Right cardiac atrium (tissue), 5 donors: ENCODE measurements at regions not wholly inside any gene's neighbourhood (a gene's known extent, or its start where the extent isn't known, plus 50 kb on each side); places are given as distances from the start of the nearest gene placed in this dataset.

Experiments
- ATAC-seq, 2 donors: fragments of 200-7000 bp; cut with Tn5 transposase; one replicate each; pipeline versions ENCODE4 v1.8.0 to v1.9.1; 2020; ENCODE audit warnings: moderate library complexity in 2 of 2, mild to moderate bottlenecking in 1 of 2
- DNase-seq, 3 donors: peaks; one replicate each; pipeline ENCODE4 v3.0.0-alpha.2; 2020
- H3K27ac ChIP-seq: one replicate; pipeline ENCODE4 v1.5.1; 2013; ENCODE audit warnings: mild to moderate bottlenecking, low read length, control low read depth, moderate library complexity
- H3K27me3 ChIP-seq: one replicate; pipeline ENCODE4 v1.6.1; 2013; ENCODE audit not compliant: control insufficient read depth, insufficient read depth
- H3K4me1 ChIP-seq: one replicate; pipeline ENCODE4 v1.6.1; 2013; ENCODE audit warnings: low read length; ENCODE audit not compliant: control insufficient read depth, insufficient read depth
- H3K4me3 ChIP-seq: one replicate; pipeline ENCODE4 v1.5.1; 2013; ENCODE audit warnings: low read length, control low read depth
- H3K9me3 ChIP-seq: one replicate; pipeline ENCODE4 v1.6.1; 2013; ENCODE audit warnings: low read length; ENCODE audit not compliant: control insufficient read depth
- WGBS: extraction: QIAGEN DNeasy Blood & Tissue Kit; methylation state at CpG from one replicate; pipeline ENCODE4 v1.1.7; 2013; 5-methylcytosine and 5-hydroxymethylcytosine counted together
- intact Hi-C, 4 donors: fragments of 100-400 bp; cut with DNase I; formaldehyde crosslinking; loops; one replicate each; pipeline versions ENCODE4 v1.11.0 to v1.14.0; 2022 to 2023
- donor health status: healthy with polysubstance abuse.
- donor health status: DM: no; HTN: yes; CAD: no.
- donor health status: DM: no; HTN: no; CAD: no.
- donor health status: DM: no; HTN: yes; CAD: no; lungs with severe emphysema.
- donor health status: DM: yes; HTN: yes; CAD: no.

- Histone ChIP-seq H3K4me3 (no peak overlapping the region), H3K9me3 (no peaks in the 10 kb centered on the region), H3K27me3 (no peaks in the 10 kb centered on the region), H3K4me1 (no peaks in the 10 kb centered on the region), H3K27ac (no peak overlapping the region)
- 91% methylated on average over 2 of the region's 2 CpGs for WGBS
- ATAC-seq (no peak), DNase-seq (no peak)
- intact Hi-C loops: loop anchor here in 1 of 4 donors (10.0 kb wide), 1 partner anchor 471 kb away; no protein-coding TSS in a partner anchor
These were observed 204.9 kb downstream of the DAD1 start for GRCh38 chr14:22384167-22384549.

- no peaks in the 10 kb centered on the region for H3K9me3 ChIP-seq
- no peak for DNase-seq
- H3K27ac ChIP-seq: no peak overlapping the region
- H3K27me3 ChIP-seq: no peaks in the 10 kb centered on the region
- ATAC-seq: no peak
- no peaks in the 10 kb centered on the region for H3K4me1 ChIP-seq
- intact Hi-C loops: loop anchor here in 1 of 4 donors (10.0 kb wide), 1 partner anchor 471 kb away; no protein-coding TSS in a partner anchor
- H3K4me3 ChIP-seq: no peak overlapping the region
- WGBS: 63% methylated on average over 8 of the region's 8 CpGs
These were observed 205.4 kb downstream of the DAD1 start for GRCh38 chr14:22383515-22384166.

DNA sequence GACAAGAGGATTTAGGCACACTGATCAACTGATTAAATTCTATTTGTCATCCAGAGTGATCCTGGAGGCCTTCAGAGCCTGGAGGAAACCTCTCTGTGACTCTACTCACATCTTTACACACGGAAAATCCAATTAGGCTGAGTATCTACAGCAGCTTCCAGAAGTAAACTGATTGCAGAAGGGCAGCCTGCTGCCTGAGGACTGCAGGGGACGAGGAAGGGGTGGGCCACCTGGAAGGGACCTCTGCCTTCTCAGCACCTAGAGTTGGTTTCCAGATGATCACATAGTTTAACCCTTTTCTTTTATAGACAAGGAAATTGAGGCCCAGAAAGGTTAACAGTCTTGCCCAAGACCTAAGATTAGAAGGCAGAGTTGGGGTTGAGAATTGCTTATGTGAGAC lies 206.1 kb downstream of the DAD1 start:
- no peak overlapping the region for H3K27ac ChIP-seq
- no peaks in the 10 kb centered on the region for H3K4me1 ChIP-seq
- 86% methylated on average over 2 of the region's 2 CpGs for WGBS
- DNase-seq: no peak
- intact Hi-C loops: loop anchor here in 1 of 4 donors (10.0 kb wide), 1 partner anchor 472 kb away; no protein-coding TSS in a partner anchor
- H3K4me3 ChIP-seq: no peak overlapping the region
- H3K27me3 ChIP-seq: no peaks in the 10 kb centered on the region
- H3K9me3 ChIP-seq: no peaks in the 10 kb centered on the region
- no peak for ATAC-seq

- no peak for ATAC-seq
- WGBS: 88% methylated on average over 1 of the region's 1 CpG
- intact Hi-C loops: loop anchor here in 1 of 4 donors (10.0 kb wide), 1 partner anchor 472 kb away; no protein-coding TSS in a partner anchor
- Histone ChIP-seq H3K27me3 (no peaks in the 10 kb centered on the region), H3K4me3 (no peak overlapping the region), H3K4me1 (no peaks in the 10 kb centered on the region), H3K9me3 (no peaks in the 10 kb centered on the region), H3K27ac (no peak overlapping the region)
- DNase-seq: no peak
These were observed 206.6 kb downstream of the DAD1 start for GRCh38 chr14:22382395-22382794.

- Histone ChIP-seq H3K27ac (no peak overlapping the region), H3K27me3 (no peaks in the 10 kb centered on the region), H3K9me3 (no peaks in the 10 kb centered on the region), H3K4me1 (no peaks in the 10 kb centered on the region), H3K4me3 (no peak overlapping the region)
- intact Hi-C loops: loop anchor here in 1 of 4 donors (10.0 kb wide), 1 partner anchor 473 kb away; no protein-coding TSS in a partner anchor
- ATAC-seq (no peak), DNase-seq (no peak)
- 95% methylated on average over 2 of the region's 2 CpGs for WGBS
These were observed 207.3 kb downstream of the DAD1 start for GRCh38 chr14:22381766-22382165.

DNA sequence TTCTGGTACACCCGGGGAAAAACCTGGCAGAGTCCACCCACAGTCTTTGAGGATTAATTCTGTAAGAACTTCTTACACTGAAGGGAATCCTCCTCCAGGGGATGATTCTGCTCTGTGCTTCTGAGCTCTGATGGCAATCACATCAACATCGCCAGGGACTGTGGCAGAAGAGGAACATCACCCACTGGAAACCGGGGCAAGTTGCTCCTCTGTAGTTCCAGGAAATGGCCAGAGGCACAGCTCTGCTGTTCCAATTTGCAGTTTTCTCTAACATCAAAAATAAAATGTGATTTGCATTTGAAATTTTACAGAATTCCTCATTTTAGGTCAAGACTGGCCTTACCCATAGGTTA lies 207.6 kb downstream of the DAD1 start:
- no peak overlapping the region for H3K4me3 ChIP-seq
- H3K27me3 ChIP-seq: no peaks in the 10 kb centered on the region
- intact Hi-C loops: loop anchor here in 1 of 4 donors (10.0 kb wide), 1 partner anchor 473 kb away; no protein-coding TSS in a partner anchor
- ATAC-seq (peak in 1 of 2 donors; percentile 17), DNase-seq (no peak)
- H3K27ac ChIP-seq: no peak overlapping the region
- H3K9me3 ChIP-seq: no peaks in the 10 kb centered on the region
- 58% methylated on average over 3 of the region's 3 CpGs for WGBS
- H3K4me1 ChIP-seq: no peaks in the 10 kb centered on the region

DNA sequence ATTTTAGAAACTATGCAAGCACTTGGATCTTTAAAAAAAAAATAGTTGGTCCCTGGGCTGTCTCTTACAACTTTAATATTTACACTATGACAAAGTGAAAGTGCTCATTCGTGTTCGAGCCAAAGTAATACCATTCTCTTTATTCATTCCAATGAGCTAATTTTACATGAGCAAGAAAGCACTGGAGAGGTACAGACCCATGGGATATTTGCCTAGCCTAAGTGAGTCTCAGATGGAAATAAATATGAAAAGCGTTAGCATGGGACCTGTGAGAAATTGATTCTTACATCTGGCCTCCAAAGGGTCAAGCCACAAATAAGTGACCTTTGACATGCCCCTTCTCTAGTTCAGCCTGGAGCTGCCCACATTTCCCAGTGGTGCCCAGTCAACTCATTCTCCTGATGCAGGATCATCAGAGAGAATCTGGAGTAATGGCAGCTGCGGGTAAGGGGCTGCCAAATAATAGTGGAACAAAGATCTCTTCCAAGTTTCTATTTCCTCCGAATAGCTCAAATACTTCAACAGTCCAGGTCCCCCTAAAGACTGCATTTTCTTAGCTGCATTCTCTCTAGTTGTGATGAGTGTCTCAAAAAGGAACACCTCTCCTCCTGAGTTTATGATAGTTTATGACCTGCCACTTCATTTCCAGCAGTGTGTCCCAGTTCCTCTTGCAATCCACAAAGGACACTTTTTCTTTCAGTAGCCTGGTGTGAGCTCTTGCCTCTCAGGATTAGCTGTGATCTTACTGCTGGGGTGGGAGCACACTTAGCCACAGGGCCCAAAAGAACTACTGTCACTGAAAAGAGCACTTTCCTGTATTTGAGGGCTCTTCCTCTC lies 208.2 kb downstream of the DAD1 start:
- intact Hi-C loops: loop anchor here in 1 of 4 donors (10.0 kb wide), 1 partner anchor 474 kb away; no protein-coding TSS in a partner anchor
- no peak for DNase-seq
- WGBS: 68% methylated on average over 5 of the region's 5 CpGs
- no peak overlapping the region for H3K27ac ChIP-seq
- H3K4me3 ChIP-seq: no peak overlapping the region
- no peaks in the 10 kb centered on the region for H3K4me1 ChIP-seq
- ATAC-seq: peak; percentile 21 to 35
- H3K27me3 ChIP-seq: no peaks in the 10 kb centered on the region
- H3K9me3 ChIP-seq: no peaks in the 10 kb centered on the region

GRCh38 chr14:22379727-22380126 lies 209.3 kb downstream of the DAD1 start:
- ATAC-seq (no peak), DNase-seq (no peak)
- Histone ChIP-seq H3K9me3 (no peaks in the 10 kb centered on the region), H3K27me3 (no peaks in the 10 kb centered on the region), H3K4me1 (no peaks in the 10 kb centered on the region), H3K27ac (no peak overlapping the region), H3K4me3 (no peak overlapping the region)
- intact Hi-C loops: loop anchor here in 2 of 4 donors (5.0 to 10.0 kb wide), 2 partner anchors 67 to 475 kb away; no protein-coding TSS in a partner anchor

DNA sequence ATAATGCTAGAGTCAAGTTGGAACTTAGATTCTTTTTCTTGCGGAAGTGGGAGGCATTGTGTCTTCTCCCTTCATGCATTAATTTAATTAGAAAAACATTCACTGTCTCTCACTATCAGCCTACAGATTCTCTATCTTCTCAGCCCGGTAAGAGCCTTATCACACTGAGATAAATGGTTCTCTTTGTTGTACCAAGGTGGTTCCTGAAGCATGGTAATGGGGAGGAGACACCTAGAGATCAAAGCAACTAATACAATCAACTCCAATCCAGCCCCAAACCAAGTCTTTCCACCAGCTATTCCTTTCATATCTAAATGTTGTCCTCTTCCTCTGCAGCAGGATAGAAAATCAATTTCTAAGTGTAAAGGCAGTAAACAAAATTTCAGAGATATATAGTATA lies 210.8 kb downstream of the DAD1 start:
- intact Hi-C loops: loop anchor here in 1 of 4 donors (5.0 kb wide), 1 partner anchor 66 kb away; no protein-coding TSS in a partner anchor
- Histone ChIP-seq H3K4me3 (no peak overlapping the region), H3K9me3 (no peaks in the 10 kb centered on the region), H3K27me3 (no peaks in the 10 kb centered on the region), H3K27ac (no peak overlapping the region), H3K4me1 (no peaks in the 10 kb centered on the region)
- no peak for DNase-seq
- ATAC-seq: no peak
- 40% methylated on average over 2 of the region's 2 CpGs for WGBS

DNA sequence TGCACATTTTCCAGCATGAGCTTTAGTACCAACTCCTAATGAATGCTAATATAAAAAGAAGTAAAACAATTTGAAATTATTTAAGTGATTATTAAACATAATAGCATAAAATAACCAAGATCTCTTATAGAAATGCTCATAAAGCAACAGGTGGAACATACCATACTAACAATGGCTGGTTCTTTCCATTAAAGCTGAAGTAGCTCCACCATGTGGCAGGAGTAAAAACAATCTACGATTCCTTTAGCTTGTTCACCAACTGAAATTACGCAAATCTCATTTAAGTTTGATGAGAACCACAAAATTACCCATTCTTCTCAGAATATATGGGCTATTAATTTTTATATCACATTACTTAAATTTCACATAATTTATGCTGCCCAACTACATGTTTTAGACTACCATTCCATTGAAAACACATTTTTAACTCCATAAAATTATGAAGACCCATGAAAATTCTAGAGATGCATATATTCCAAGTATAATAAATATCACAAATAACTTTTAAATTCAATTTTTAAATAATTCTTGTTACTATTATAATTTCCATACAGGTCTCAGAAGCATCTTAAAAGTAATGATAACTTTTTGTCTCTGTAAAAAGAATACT lies 213.6 kb downstream of the DAD1 start:
- H3K4me1 ChIP-seq: no peaks in the 10 kb centered on the region
- ATAC-seq (no peak), DNase-seq (no peak)
- no peaks in the 10 kb centered on the region for H3K27me3 ChIP-seq
- intact Hi-C loops: loop anchor here in 2 of 4 donors (2.0 to 5.0 kb wide), 2 partner anchors 53 to 63 kb away; no protein-coding TSS in a partner anchor
- H3K27ac ChIP-seq: no peak overlapping the region
- no peak overlapping the region for H3K4me3 ChIP-seq
- WGBS: 7% methylated on average over 2 of the region's 2 CpGs
- no peaks in the 10 kb centered on the region for H3K9me3 ChIP-seq
